Endothelial cell of umbilical vein (primary cell): ENCODE measurements at regions not wholly inside any gene's neighbourhood (a gene's known extent, or its start where the extent isn't known, plus 50 kb on each side); places are given as distances from the start of the nearest gene placed in this dataset.

Source experiments
- BruUV-seq: library from RNA; stranded (reverse); fragments of 400-500 nt; replicated peaks from 2 replicates; lab custom pipeline; 2021; lab: Mats Ljungman, UMichigan
- CTCF ChIA-PET: fragments of 300-600, 350-600 bp; sonication (Branson Sonifier 250); formaldehyde crosslinking; loops from one replicate; lab custom pipeline; 2021; ENCODE audit warnings: antibody characterized with exemption, inconsistent platforms; lab: Charles Lee
- POLR2A ChIA-PET: fragments of 300-600, 350-600 bp; sonication (Branson Sonifier 250); formaldehyde crosslinking; loops from one replicate; lab custom pipeline; 2021; ENCODE audit warnings: antibody characterized with exemption, inconsistent platforms; lab: Charles Lee
- DNase-seq: peaks from one replicate; pipeline ENCODE4 v3.0.0-alpha.2; 2011; ENCODE audit warnings: low read depth, low spot score
- FAIRE-seq: peaks from 2 replicates; lab custom pipeline; 2011; peaks lifted over from hg19 to GRCh38; lab: Jason Lieb, UNC
- H2AFZ ChIP-seq: 2 replicates; pipeline ENCODE4 v1.6.0; 2012; ENCODE audit warnings: low read depth, low read length, control low read depth, inconsistent platforms
- H3K27ac ChIP-seq: 2 replicates; pipeline ENCODE4 v1.5.1; 2011; ENCODE audit warnings: low read depth, mild to moderate bottlenecking, control low read depth, low read length, moderate library complexity; ENCODE audit not compliant: insufficient read depth
- H3K27me3 ChIP-seq, 2 experiments: 2 replicates each; pipeline versions ENCODE4 v1.6.0 to v1.6.1; 2011; ENCODE audit warnings: low read length in 2 of 2, mixed read lengths in 1 of 2; ENCODE audit not compliant: control insufficient read depth in 2 of 2, insufficient read depth in 2 of 2
- H3K36me3 ChIP-seq, 2 experiments: 2 replicates in 1 of 2; 3 replicates in 1 of 2; pipeline ENCODE4 v1.5.1; 2011; ENCODE audit warnings: low read length in 2 of 2, mild to moderate bottlenecking in 1 of 2, moderate library complexity in 1 of 2; ENCODE audit not compliant: control insufficient read depth in 2 of 2, insufficient read depth in 2 of 2; ENCODE audit errors: extremely low read depth in 1 of 2
- H3K4me1 ChIP-seq: 3 replicates; pipeline ENCODE4 v1.5.1; 2011; ENCODE audit warnings: mild to moderate bottlenecking, low read length; ENCODE audit not compliant: control insufficient read depth, insufficient read depth; ENCODE audit errors: extremely low read depth
- H3K4me2 ChIP-seq: 2 replicates; pipeline ENCODE4 v1.6.1; 2011; ENCODE audit warnings: low read length, control low read depth, mixed read lengths; ENCODE audit not compliant: insufficient read depth
- H3K4me3 ChIP-seq, 3 experiments: fragments of 200-600 bp in 1 of 3; sonication (generic), shearing (Covaris generic) in 1 of 3; replicated peaks in 1 of 3; 2 replicates each; pipeline ENCODE4 v1.5.1; 2011 to 2016; ENCODE audit warnings: control low read depth in 3 of 3, low read length in 3 of 3, mild to moderate bottlenecking in 2 of 3, inconsistent platforms in 1 of 3, low read depth in 1 of 3, moderate library complexity in 1 of 3; ENCODE audit not compliant: insufficient read depth in 1 of 3
- H3K79me2 ChIP-seq: 2 replicates; pipeline ENCODE4 v1.6.0; 2012; ENCODE audit warnings: low read length, inconsistent platforms; ENCODE audit not compliant: control insufficient read depth, insufficient read depth
- H3K9ac ChIP-seq: replicated peaks from 2 replicates; pipeline ENCODE3; 2011; ENCODE audit warnings: low read length, control low read depth; ENCODE audit not compliant: insufficient read depth; ENCODE audit errors: extremely low read depth
- H3K9me1 ChIP-seq: replicated peaks from 3 replicates; pipeline ENCODE4 v1.6.0; 2011; ENCODE audit warnings: mild to moderate bottlenecking, low read length; ENCODE audit not compliant: control insufficient read depth, insufficient read depth; ENCODE audit errors: extremely low read depth
- H3K9me3 ChIP-seq: replicated peaks from 2 replicates; pipeline ENCODE4 v1.5.1; 2012; ENCODE audit warnings: low read length, inconsistent platforms; ENCODE audit not compliant: control insufficient read depth, insufficient read depth
- H4K20me1 ChIP-seq: replicated peaks from 2 replicates; pipeline ENCODE3; 2011; ENCODE audit warnings: mild to moderate bottlenecking, low read length; ENCODE audit not compliant: control insufficient read depth, insufficient read depth; ENCODE audit errors: extremely low read depth
- CTCF ChIP-seq, 2 donors: IDR thresholded peaks; 1 replicate in 1 of 2; 2 replicates in 1 of 2; pipeline ENCODE4 v1.5.1; 2011; ENCODE audit warnings: low read length in 2 of 2, mild to moderate bottlenecking in 2 of 2, moderate library complexity in 2 of 2, control low read depth in 1 of 2, inconsistent platforms in 1 of 2, low read depth in 1 of 2; ENCODE audit not compliant: insufficient read depth in 1 of 2; ENCODE audit errors: extremely low read depth in 1 of 2
- EZH2 ChIP-seq: IDR thresholded peaks from 2 replicates; pipeline ENCODE4 v1.6.1; 2012; ENCODE audit warnings: borderline replicate concordance, low read depth, mild to moderate bottlenecking, moderate library complexity, low read length, inconsistent platforms; ENCODE audit not compliant: severe bottlenecking
- FOS ChIP-seq: IDR thresholded peaks from 2 replicates; pipeline ENCODE4 v1.6.1; 2011; ENCODE audit warnings: mild to moderate bottlenecking, low read length, moderate library complexity, borderline replicate concordance; ENCODE audit not compliant: insufficient read depth
- GATA2 ChIP-seq: IDR thresholded peaks from 2 replicates; pipeline ENCODE4 v1.7.0; 2011; ENCODE audit warnings: low read depth, mild to moderate bottlenecking, moderate library complexity, mixed read lengths, low read length; ENCODE audit not compliant: insufficient read length, insufficient read depth
- JUN ChIP-seq: IDR thresholded peaks from 2 replicates; pipeline ENCODE4 v1.6.1; 2011; ENCODE audit warnings: borderline replicate concordance, low read depth; ENCODE audit not compliant: insufficient read length, insufficient read depth
- MAX ChIP-seq: IDR thresholded peaks from 2 replicates; pipeline ENCODE4 v1.6.1; 2011; ENCODE audit not compliant: insufficient read depth, insufficient read length
- MYC ChIP-seq: IDR thresholded peaks from one replicate; pipeline ENCODE4 v1.6.1; 2011; ENCODE audit warnings: mild to moderate bottlenecking, low read depth, low read length
- POLR2A ChIP-seq: IDR thresholded peaks from 2 replicates; pipeline ENCODE4 v1.6.1; 2012; ENCODE audit warnings: low read depth, mild to moderate bottlenecking, control low read depth, low read length
- POLR2AphosphoS5 ChIP-seq: IDR thresholded peaks from 2 replicates; pipeline ENCODE4 v1.6.1; 2012; ENCODE audit warnings: low read depth, mild to moderate bottlenecking, control low read depth, low read length, moderate library complexity; ENCODE audit not compliant: insufficient read depth
- dilution Hi-C: fragments of 300-500 bp; cut with MboI; formaldehyde crosslinking; loops from one replicate; pipeline ENCODE4 v1.15.0; 2019; ENCODE audit warnings: low sequenced_read_pairs; ENCODE audit not compliant: extremely low pct_ligation_motif_present
- intact Hi-C: fragments of 100-400 bp; cut with micrococcal nuclease; formaldehyde crosslinking; loops from one replicate; pipeline ENCODE4 v1.10.0; 2022

- TF ChIP-seq POLR2A (no peak), MYC (no peak)
- CTCF ChIA-PET = no interaction called here
- no peaks in the 10 kb centered on the region for H3K79me2 ChIP-seq
- dilution Hi-C loops = no loop called here
- H3K36me3 ChIP-seq = no peaks in the 10 kb centered on the region
- DNase-seq (no peak), FAIRE-seq (no peak)
- H3K4me1 ChIP-seq = no peaks in the 10 kb centered on the region
- H3K27me3 ChIP-seq = peaks cover 4 to 19% of the 10 kb centered on the region in 2 experiments
- no peaks in the 10 kb centered on the region for H3K9me1 ChIP-seq
- no peaks in the 10 kb centered on the region for H3K9me3 ChIP-seq
- H4K20me1 ChIP-seq = no peaks in the 10 kb centered on the region
- BruUV-seq = no TSS peak
- POLR2A ChIA-PET = no interaction called here
- H2AFZ ChIP-seq = no peak overlapping the region
- no peak overlapping the region for H3K4me2 ChIP-seq
- no peak overlapping the region for H3K9ac ChIP-seq
- H3K27ac ChIP-seq = no peak overlapping the region
- no peak overlapping the region for H3K4me3 ChIP-seq
- intact Hi-C loops = no loop called here
These were observed 134.0 kb upstream of the CPSF6 start for GRCh38 chr12:69105101-69105962.

GRCh38 chr12:69106482-69107118 is 132.8 kb upstream of the CPSF6 start:
- Histone ChIP-seq H4K20me1 (no peaks in the 10 kb centered on the region), H2AFZ (no peak overlapping the region), H3K4me2 (no peak overlapping the region), H3K9me1 (no peaks in the 10 kb centered on the region), H3K9me3 (no peaks in the 10 kb centered on the region), H3K9ac (no peak overlapping the region), H3K27ac (no peak overlapping the region), H3K36me3 (no peaks in the 10 kb centered on the region), H3K4me1 (no peaks in the 10 kb centered on the region), H3K79me2 (no peaks in the 10 kb centered on the region), H3K4me3 (no peak overlapping the region), H3K27me3 (peaks cover 4 to 15% of the 10 kb centered on the region in 2 experiments)
- FAIRE-seq (no peak), DNase-seq (no peak)
- dilution Hi-C loops = no loop called here
- CTCF ChIA-PET = no interaction called here
- POLR2A ChIA-PET = no interaction called here
- no peak for TF ChIP-seq POLR2A
- TF ChIP-seq MYC = no peak
- TF ChIP-seq CTCF (IDR thresholded peaks at IDR 0.05; ENCODE audit: extremely low read depth in 1 of 2, insufficient read depth in 1 of 2, low read depth in 1 of 2, low read length in 2 of 2) = no peak
- TF ChIP-seq FOS = no peak
- TF ChIP-seq GATA2 = no peak
- no peak for TF ChIP-seq MAX
- no peak for TF ChIP-seq EZH2
- no peak for TF ChIP-seq POLR2AphosphoS5
- no peak for TF ChIP-seq JUN
- intact Hi-C loops = no loop called here
- no TSS peak for BruUV-seq
